A549 (cell line): ENCODE measurements at regions not wholly inside any gene's neighbourhood (a gene's known extent, or its start where the extent isn't known, plus 50 kb on each side); places are given as distances from the start of the nearest gene placed in this dataset.
"Not testable (repeated sequence)": the region's sequence is repeated elsewhere in the genome, so short reads cannot be mapped to it uniquely, and the experiment has no call there.

Experiments
- ATAC-seq, 2 experiments: fragments of 200-7000 bp in 1 of 2; fragments of >200 bp in 1 of 2; cut with Nextera tagmentation in 1 of 2; cut with Tn5 transposase in 1 of 2; 3 replicates each; pipeline versions ENCODE4 v1.8.0 to v1.9.1; 2018 to 2020; ENCODE audit warnings: mild to moderate bottlenecking in 1 of 2, moderate library complexity in 1 of 2
- CTCF ChIA-PET: fragments of 300-600 bp; sonication (Branson Sonifier 250); formaldehyde crosslinking; extraction: SDS; loops from one replicate; lab custom pipeline; 2021; ENCODE audit warnings: antibody characterized with exemption, inconsistent platforms; lab: Yijun Ruan, JAX
- POLR2A ChIA-PET: fragments of 350-600 bp; formaldehyde crosslinking; extraction: SDS; loops from one replicate; lab custom pipeline; 2021; ENCODE audit warnings: antibody characterized with exemption, inconsistent platforms; lab: Yijun Ruan, JAX
- DNase-seq, 2 experiments: peaks; one replicate each; pipeline versions ENCODE4 v3.0.0 to v3.0.0-alpha.2; 2011 to 2016; ENCODE audit warnings: low read depth in 1 of 2, low spot score in 1 of 2
- FAIRE-seq: peaks from 2 replicates; lab custom pipeline; 2011; peaks lifted over from hg19 to GRCh38; lab: Jason Lieb, UNC
- H3K27ac ChIP-seq, 2 experiments: fragments of >200 bp; sonication (Bioruptor Twin); formaldehyde crosslinking; 3 replicates each; pipeline ENCODE4 v1.5.1; 2016 to 2017
- H3K4me1 ChIP-seq: fragments of >200 bp; sonication (Bioruptor Twin); formaldehyde crosslinking; 3 replicates; pipeline ENCODE4 v1.6.1; 2016
- H3K4me2 ChIP-seq: fragments of >200 bp; sonication (Bioruptor Twin); formaldehyde crosslinking; 3 replicates; pipeline ENCODE4 v1.6.1; 2016
- H3K4me3 ChIP-seq: fragments of >200 bp; sonication (Bioruptor Twin); formaldehyde crosslinking; 3 replicates; pipeline ENCODE4 v1.5.1; 2016
- H3K9me3 ChIP-seq: fragments of >200 bp; sonication (Bioruptor Twin); formaldehyde crosslinking; 3 replicates; pipeline ENCODE4 v1.6.1; 2016
- CBX2 ChIP-seq: fragments of 200-600 bp; sonication (generic); IDR thresholded peaks from 2 replicates; pipeline ENCODE4 v1.6.1; 2016; ENCODE audit warnings: low read depth, mild to moderate bottlenecking, borderline replicate concordance
- CHD4 ChIP-seq: fragments of 200-600 bp; sonication (generic); IDR thresholded peaks from 2 replicates; pipeline ENCODE4 v1.6.1; 2016; ENCODE audit warnings: antibody characterized with exemption, mild to moderate bottlenecking, borderline replicate concordance
- ESRRA ChIP-seq: fragments of 150-350 bp; IDR thresholded peaks from 2 replicates; pipeline ENCODE4 v1.6.1; 2014; ENCODE audit warnings: mild to moderate bottlenecking, low read length, borderline replicate concordance
- FOSB ChIP-seq: fragments of 250-450 bp; sonication (Bioruptor Pico); IDR thresholded peaks from 2 replicates; pipeline ENCODE4 v1.5.0; 2020; ENCODE audit warnings: mild to moderate bottlenecking, moderate library complexity
- FOSL2 ChIP-seq, 2 experiments: fragments of 450-650 bp in 1 of 2; fragments of >200 bp in 1 of 2; sonication (Bioruptor Twin) in 1 of 2; formaldehyde crosslinking; IDR thresholded peaks; 2 replicates each; pipeline versions ENCODE4 v1.5.0 to v1.6.1; 2016 to 2020; ENCODE audit warnings: mild to moderate bottlenecking in 1 of 2, moderate library complexity in 1 of 2
- HOXA7 ChIP-seq: fragments of 250-450 bp; sonication (Bioruptor Pico); IDR thresholded peaks from 2 replicates; pipeline ENCODE4 v1.5.0; 2020; ENCODE audit warnings: mild to moderate bottlenecking, moderate library complexity
- HOXB13 ChIP-seq: fragments of 250-450 bp; sonication (Bioruptor Pico); IDR thresholded peaks from 2 replicates; pipeline ENCODE4 v1.5.0; 2020; ENCODE audit warnings: low read depth, mild to moderate bottlenecking, moderate library complexity
- HOXB5 ChIP-seq: fragments of 250-450 bp; sonication (Bioruptor Pico); IDR thresholded peaks from 2 replicates; pipeline ENCODE4 v1.5.0; 2020; ENCODE audit warnings: mild to moderate bottlenecking, moderate library complexity
- JUNB ChIP-seq: fragments of >200 bp; sonication (Bioruptor Twin); formaldehyde crosslinking; IDR thresholded peaks from 2 replicates; pipeline ENCODE4 v1.6.1; 2016
- KDM1A ChIP-seq: fragments of 200-600 bp; sonication (generic); IDR thresholded peaks from 2 replicates; pipeline ENCODE4 v1.6.1; 2016; ENCODE audit warnings: low read depth, mild to moderate bottlenecking
- MAZ ChIP-seq: fragments of 150-350 bp; IDR thresholded peaks from 2 replicates; pipeline ENCODE4 v1.6.1; 2014; ENCODE audit warnings: antibody characterized with exemption, low read depth, low read length, borderline replicate concordance
- MYC ChIP-seq: IDR thresholded peaks from 2 replicates; pipeline ENCODE4 v1.6.1; 2012; ENCODE audit warnings: mild to moderate bottlenecking, inconsistent platforms, low read length, improper control_type of control experiment, borderline replicate concordance
- NPAS2 ChIP-seq: fragments of 250-450 bp; sonication (Bioruptor Pico); IDR thresholded peaks from 2 replicates; pipeline ENCODE4 v1.8.0; 2022; ENCODE audit warnings: mild to moderate bottlenecking, moderate library complexity, borderline replicate concordance
- POLR2A ChIP-seq: IDR thresholded peaks from 2 replicates; pipeline ENCODE4 v1.6.1; 2012; ENCODE audit warnings: mild to moderate bottlenecking, low read length
- POLR2AphosphoS2 ChIP-seq: conservative IDR thresholded peaks from 2 replicates; pipeline ENCODE4 v1.6.1; 2012; ENCODE audit warnings: low read length, improper control_type of control experiment, inconsistent platforms
- SMC3 ChIP-seq: fragments of >200 bp; sonication (Bioruptor Twin); formaldehyde crosslinking; IDR thresholded peaks from 3 replicates; pipeline ENCODE4 v1.6.1; 2018; ENCODE audit warnings: inconsistent platforms
- TFCP2L1 ChIP-seq: fragments of 250-450 bp; sonication (Bioruptor Pico); IDR thresholded peaks from 2 replicates; pipeline ENCODE4 v1.5.0; 2021; ENCODE audit warnings: mild to moderate bottlenecking
- ZC3H11A ChIP-seq: fragments of 450-650 bp; IDR thresholded peaks from 2 replicates; pipeline ENCODE4 v1.6.1; 2014; ENCODE audit warnings: antibody characterized with exemption, mild to moderate bottlenecking
- ZNF302 ChIP-seq: fragments of 250-450 bp; sonication (Bioruptor Pico); IDR thresholded peaks from 2 replicates; pipeline ENCODE4 v1.9.0; 2021; ENCODE audit warnings: inconsistent platforms, mild to moderate bottlenecking, moderate library complexity
- WGBS: methylation state at CpG from one replicate; pipeline ENCODE4 v1.1.6; 2017; ENCODE audit errors: missing lambda C conversion rate; 5-methylcytosine and 5-hydroxymethylcytosine counted together
- TF ChIP-seq, protein P1 (sequence below): fragments of 450-650 bp; IDR thresholded peaks from 2 replicates; pipeline ENCODE4 v1.6.1; 2014; ENCODE audit warnings: antibody characterized with exemption
- TF ChIP-seq, protein P2 (sequence below): fragments of >200 bp; sonication (Bioruptor Twin); formaldehyde crosslinking; IDR thresholded peaks from 2 replicates; pipeline ENCODE4 v1.6.1; 2016
- TF ChIP-seq, protein P3 (sequence below): fragments of 250-450 bp; sonication (Bioruptor Pico); IDR thresholded peaks from 2 replicates; pipeline ENCODE4 v1.5.0; 2020; ENCODE audit warnings: low read depth, mild to moderate bottlenecking, moderate library complexity
- TF ChIP-seq, protein P4 (sequence below): fragments of >200 bp; sonication (Bioruptor Twin); formaldehyde crosslinking; IDR thresholded peaks from 3 replicates; pipeline ENCODE4 v1.6.1; 2016
- TF ChIP-seq, protein P5 (sequence below): fragments of >200 bp; sonication (Bioruptor Twin); formaldehyde crosslinking; IDR thresholded peaks from 3 replicates; pipeline ENCODE4 v1.5.1; 2016

DNA sequence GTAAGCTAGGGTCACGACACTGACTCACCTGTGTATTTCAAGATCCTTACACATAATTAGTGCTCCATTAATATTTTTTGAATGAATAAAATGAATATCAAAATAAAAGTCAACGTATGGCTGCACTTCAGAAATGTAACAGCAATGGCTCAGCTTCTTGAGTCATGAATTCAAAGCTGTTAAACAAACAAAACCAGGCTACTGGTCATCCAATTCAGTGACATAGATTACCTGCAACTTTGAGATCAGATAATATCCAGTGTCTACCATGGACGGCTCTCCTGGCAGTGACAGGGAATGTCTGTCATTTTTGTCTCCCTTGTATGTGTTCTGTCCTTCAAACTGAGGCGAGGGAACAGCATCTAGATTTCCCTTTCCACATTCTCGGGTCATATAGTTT lies 225.6 kb downstream of the EFCAB11 start:
- DNase-seq (no peak), FAIRE-seq (no peak), ATAC-seq (no peak)
- Histone ChIP-seq H3K4me3 (no peak overlapping the region), H3K9me3 (peaks cover 2% of the 10 kb centered on the region; the same call in 1 of the 3 replicates), H3K27ac (no peak overlapping the region), H3K4me1 (no peaks in the 10 kb centered on the region), H3K4me2 (no peak overlapping the region)
- TF ChIP-seq HOXB5 (CRISPR knock-in tag) (no peak), FOSL2 (IDR thresholded peaks at IDR 0.05) (no peak), FOSL2 (CRISPR knock-in tag; IDR thresholded peaks at IDR 0.05) (no peak), POLR2AphosphoS2 (no peak), ZNF302 (CRISPR knock-in tag) (no peak), MYC (no peak), ZC3H11A (no peak), FOSB (CRISPR knock-in tag) (no peak), POLR2A (no peak), JUNB (no peak), CBX2 (no peak), CHD4 (no peak)
- TF ChIP-seq, protein P1, sequence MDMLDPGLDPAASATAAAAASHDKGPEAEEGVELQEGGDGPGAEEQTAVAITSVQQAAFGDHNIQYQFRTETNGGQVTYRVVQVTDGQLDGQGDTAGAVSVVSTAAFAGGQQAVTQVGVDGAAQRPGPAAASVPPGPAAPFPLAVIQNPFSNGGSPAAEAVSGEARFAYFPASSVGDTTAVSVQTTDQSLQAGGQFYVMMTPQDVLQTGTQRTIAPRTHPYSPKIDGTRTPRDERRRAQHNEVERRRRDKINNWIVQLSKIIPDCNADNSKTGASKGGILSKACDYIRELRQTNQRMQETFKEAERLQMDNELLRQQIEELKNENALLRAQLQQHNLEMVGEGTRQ, result no peak
- ChIA-PET CTCF (interaction anchor here (1.0 kb wide), 1 partner anchor 16 kb away, joined by 3 read pairs; no protein-coding TSS in a partner anchor), POLR2A (no interaction called here)
- WGBS, result 18% methylated on average over 5 of the region's 5 CpGs

DNA sequence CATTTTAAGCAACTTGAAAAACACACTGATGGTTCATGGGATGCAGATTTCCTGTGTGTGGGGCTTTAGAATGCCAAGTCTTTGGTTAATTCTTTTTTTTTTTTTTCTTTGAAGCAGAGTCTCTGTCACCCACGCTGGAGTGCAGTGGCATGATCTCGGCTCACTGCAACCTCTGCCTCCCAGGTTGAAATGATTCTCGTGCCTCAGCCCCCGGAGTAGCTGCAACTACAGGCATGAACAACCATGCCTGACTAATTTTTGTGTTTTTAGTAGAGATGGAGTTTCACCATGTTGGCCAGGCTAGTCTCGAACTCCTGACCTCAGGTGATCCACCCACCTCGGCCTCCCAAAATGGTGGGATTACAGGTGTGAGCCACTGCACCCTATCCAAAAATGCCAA lies 228.3 kb downstream of the EFCAB11 start:
- H3K27ac ChIP-seq, POLR2A ChIA-PET, H3K4me3 ChIP-seq, DNase-seq, H3K4me1 ChIP-seq, FAIRE-seq, ATAC-seq, H3K4me2 ChIP-seq, H3K9me3 ChIP-seq: not testable (repeated sequence)
- 8% methylated on average over 6 of the region's 6 CpGs for WGBS
- CTCF ChIA-PET, result interaction anchor here (0.7 kb wide), 1 partner anchor 419 kb away, joined by 3 read pairs; no protein-coding TSS in a partner anchor

DNA sequence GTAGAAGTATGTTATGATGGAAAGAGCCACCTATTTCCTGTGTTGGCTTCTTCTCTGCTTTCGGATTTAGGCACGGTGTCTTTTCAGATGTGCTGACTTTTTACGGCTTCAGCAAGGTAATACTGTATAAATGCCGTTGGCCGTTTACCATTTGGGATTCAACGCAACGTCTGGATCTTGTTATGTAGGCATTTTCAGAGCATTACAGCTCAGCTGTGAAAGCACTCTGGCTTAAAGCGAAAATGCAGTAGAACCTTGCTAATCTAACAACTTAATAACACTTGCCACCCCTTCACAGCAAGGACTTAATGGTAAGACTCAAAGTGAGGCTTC lies 229.9 kb downstream of the EFCAB11 start:
- 56% methylated on average over 8 of the region's 8 CpGs for WGBS
- DNase-seq, result no peak
- H3K4me1 ChIP-seq, result no peaks in the 10 kb centered on the region
- H3K4me3 ChIP-seq, result no peak overlapping the region
- no peaks in the 10 kb centered on the region for H3K9me3 ChIP-seq
- no peak for TF ChIP-seq ESRRA
- TF ChIP-seq, protein P2, sequence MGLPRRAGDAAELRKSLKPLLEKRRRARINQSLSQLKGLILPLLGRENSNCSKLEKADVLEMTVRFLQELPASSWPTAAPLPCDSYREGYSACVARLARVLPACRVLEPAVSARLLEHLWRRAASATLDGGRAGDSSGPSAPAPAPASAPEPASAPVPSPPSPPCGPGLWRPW, result no peak
- no peak for TF ChIP-seq ZC3H11A
- TF ChIP-seq TFCP2L1 (CRISPR knock-in tag), result no peak
- no peak for TF ChIP-seq POLR2A
- TF ChIP-seq KDM1A, result no peak
- no peak for TF ChIP-seq HOXB13
- TF ChIP-seq FOSB (CRISPR knock-in tag), result no peak
- TF ChIP-seq, protein P3, sequence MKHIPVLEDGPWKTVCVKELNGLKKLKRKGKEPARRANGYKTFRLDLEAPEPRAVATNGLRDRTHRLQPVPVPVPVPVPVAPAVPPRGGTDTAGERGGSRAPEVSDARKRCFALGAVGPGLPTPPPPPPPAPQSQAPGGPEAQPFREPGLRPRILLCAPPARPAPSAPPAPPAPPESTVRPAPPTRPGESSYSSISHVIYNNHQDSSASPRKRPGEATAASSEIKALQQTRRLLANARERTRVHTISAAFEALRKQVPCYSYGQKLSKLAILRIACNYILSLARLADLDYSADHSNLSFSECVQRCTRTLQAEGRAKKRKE, result no peak
- TF ChIP-seq SMC3, result no peak
- TF ChIP-seq, protein P4, sequence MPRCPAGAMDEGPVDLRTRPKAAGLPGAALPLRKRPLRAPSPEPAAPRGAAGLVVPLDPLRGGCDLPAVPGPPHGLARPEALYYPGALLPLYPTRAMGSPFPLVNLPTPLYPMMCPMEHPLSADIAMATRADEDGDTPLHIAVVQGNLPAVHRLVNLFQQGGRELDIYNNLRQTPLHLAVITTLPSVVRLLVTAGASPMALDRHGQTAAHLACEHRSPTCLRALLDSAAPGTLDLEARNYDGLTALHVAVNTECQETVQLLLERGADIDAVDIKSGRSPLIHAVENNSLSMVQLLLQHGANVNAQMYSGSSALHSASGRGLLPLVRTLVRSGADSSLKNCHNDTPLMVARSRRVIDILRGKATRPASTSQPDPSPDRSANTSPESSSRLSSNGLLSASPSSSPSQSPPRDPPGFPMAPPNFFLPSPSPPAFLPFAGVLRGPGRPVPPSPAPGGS, result no peak
- TF ChIP-seq, protein P5, sequence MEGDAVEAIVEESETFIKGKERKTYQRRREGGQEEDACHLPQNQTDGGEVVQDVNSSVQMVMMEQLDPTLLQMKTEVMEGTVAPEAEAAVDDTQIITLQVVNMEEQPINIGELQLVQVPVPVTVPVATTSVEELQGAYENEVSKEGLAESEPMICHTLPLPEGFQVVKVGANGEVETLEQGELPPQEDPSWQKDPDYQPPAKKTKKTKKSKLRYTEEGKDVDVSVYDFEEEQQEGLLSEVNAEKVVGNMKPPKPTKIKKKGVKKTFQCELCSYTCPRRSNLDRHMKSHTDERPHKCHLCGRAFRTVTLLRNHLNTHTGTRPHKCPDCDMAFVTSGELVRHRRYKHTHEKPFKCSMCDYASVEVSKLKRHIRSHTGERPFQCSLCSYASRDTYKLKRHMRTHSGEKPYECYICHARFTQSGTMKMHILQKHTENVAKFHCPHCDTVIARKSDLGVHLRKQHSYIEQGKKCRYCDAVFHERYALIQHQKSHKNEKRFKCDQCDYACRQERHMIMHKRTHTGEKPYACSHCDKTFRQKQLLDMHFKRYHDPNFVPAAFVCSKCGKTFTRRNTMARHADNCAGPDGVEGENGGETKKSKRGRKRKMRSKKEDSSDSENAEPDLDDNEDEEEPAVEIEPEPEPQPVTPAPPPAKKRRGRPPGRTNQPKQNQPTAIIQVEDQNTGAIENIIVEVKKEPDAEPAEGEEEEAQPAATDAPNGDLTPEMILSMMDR, result no peak
- no peak for TF ChIP-seq ZNF302 (CRISPR knock-in tag)
- TF ChIP-seq MAZ, result no peak
- TF ChIP-seq HOXA7 (CRISPR knock-in tag), result no peak
- no peak for TF ChIP-seq NPAS2
- TF ChIP-seq, all 56 proteins: peak for 0
- H3K4me2 ChIP-seq, result peak overlapping the region; percentile 34; the same call in 1 of the 3 replicates
- H3K27ac ChIP-seq, result no peak overlapping the region
- ATAC-seq (no peak), FAIRE-seq (no peak)
- ChIA-PET POLR2A (no interaction called here), CTCF (no interaction called here)
